ENCODE measurements at regions not wholly inside any gene's neighbourhood (a gene's known extent, or its start where the extent isn't known, plus 50 kb on each side); places are given as distances from the start of the nearest gene placed in this dataset.

DNA sequence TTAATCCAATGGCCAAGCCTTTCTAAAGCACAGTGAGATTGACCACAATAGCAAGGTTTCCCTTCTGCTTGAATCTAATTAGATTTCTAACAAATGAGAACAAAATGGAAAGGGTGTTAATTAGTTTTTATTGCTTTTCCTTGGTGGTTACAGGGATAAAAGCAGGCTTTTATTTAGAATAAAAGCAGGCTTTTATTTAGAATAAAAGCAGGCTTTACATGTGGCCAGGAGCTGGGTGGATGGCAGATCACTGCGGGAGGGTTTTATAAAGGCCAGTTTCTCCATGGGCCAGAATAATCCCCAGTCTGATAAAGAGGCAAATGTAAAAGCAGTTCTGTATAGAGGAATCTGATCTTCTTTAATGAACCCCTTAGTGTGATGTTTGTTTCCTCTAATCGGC, 470.2 kb downstream of the TMEM232 start:
- TF ChIP-seq, protein P1, sequence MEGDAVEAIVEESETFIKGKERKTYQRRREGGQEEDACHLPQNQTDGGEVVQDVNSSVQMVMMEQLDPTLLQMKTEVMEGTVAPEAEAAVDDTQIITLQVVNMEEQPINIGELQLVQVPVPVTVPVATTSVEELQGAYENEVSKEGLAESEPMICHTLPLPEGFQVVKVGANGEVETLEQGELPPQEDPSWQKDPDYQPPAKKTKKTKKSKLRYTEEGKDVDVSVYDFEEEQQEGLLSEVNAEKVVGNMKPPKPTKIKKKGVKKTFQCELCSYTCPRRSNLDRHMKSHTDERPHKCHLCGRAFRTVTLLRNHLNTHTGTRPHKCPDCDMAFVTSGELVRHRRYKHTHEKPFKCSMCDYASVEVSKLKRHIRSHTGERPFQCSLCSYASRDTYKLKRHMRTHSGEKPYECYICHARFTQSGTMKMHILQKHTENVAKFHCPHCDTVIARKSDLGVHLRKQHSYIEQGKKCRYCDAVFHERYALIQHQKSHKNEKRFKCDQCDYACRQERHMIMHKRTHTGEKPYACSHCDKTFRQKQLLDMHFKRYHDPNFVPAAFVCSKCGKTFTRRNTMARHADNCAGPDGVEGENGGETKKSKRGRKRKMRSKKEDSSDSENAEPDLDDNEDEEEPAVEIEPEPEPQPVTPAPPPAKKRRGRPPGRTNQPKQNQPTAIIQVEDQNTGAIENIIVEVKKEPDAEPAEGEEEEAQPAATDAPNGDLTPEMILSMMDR (IDR thresholded peaks at IDR 0.05) = no peak
- Mint-ChIP-seq H3K4me1 (no peaks in the 10 kb centered on the region), H3K27ac (no peak overlapping the region), H3K4me3 (no peak overlapping the region), H3K9me3 (peaks cover 7 to 10% of the 10 kb centered on the region in 2 donors), H3K36me3 (no peaks in the 10 kb centered on the region), H3K27me3 (ENCODE audit: low read depth in 2 of 2) (no peaks in the 10 kb centered on the region)
- ATAC-seq = no peak
- Histone ChIP-seq H3K9me3 (ENCODE audit: control insufficient read depth, insufficient read depth, low read length) (no peaks in the 10 kb centered on the region), H3K4me1 (ENCODE audit: control insufficient read depth, insufficient read depth, low read length) (no peaks in the 10 kb centered on the region), H3K4me3 (ENCODE audit: low read length) (no peak overlapping the region), H3K27me3 (ENCODE audit: control insufficient read depth, insufficient read depth, low read length) (no peaks in the 10 kb centered on the region), H3K27ac (ENCODE audit: low read length) (no peak overlapping the region), H3K36me3 (ENCODE audit: control insufficient read depth, insufficient read depth, low read length) (no peaks in the 10 kb centered on the region)
- intact Hi-C loops (cut with micrococcal nuclease) = no loop called here
- 92% methylated on average over 1 of the region's 2 CpGs for WGBS (ENCODE audit: insufficient coverage)
- DNase-seq = no peak

DNA sequence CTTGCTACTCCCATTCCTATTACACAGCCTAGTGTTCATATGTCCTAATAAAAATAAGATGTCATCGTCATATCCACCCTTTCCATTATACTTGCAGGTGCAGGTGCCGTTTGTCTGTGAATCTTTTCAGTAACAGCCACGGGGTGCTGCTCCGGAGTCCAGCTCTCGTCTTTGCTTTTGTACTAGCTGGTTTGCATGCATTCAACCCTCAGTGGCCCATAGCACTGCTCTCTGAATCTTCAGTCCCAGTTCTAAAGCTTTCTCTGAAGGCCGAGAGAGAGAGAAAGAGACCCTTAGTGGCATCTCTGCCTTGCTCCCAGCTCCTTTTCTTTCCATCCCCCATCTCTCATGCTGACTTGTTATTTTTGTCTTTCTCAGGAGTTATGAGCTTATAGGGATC, 468.5 kb downstream of the TMEM232 start:
- no peaks in the 10 kb centered on the region for H3K36me3 ChIP-seq (ENCODE audit: control insufficient read depth, insufficient read depth, low read length)
- H3K4me3 ChIP-seq (ENCODE audit: low read length) = no peak overlapping the region
- H3K9me3 ChIP-seq (ENCODE audit: control insufficient read depth, insufficient read depth, low read length) = no peaks in the 10 kb centered on the region
- H3K27me3 ChIP-seq (ENCODE audit: control insufficient read depth, insufficient read depth, low read length) = no peaks in the 10 kb centered on the region
- H3K9me3 Mint-ChIP-seq = peaks cover 7 to 8% of the 10 kb centered on the region in 2 donors
- H3K27me3 Mint-ChIP-seq (ENCODE audit: low read depth in 2 of 2) = no peaks in the 10 kb centered on the region
- no peaks in the 10 kb centered on the region for H3K36me3 Mint-ChIP-seq
- no peak overlapping the region for H3K4me3 Mint-ChIP-seq
- no peak overlapping the region for H3K27ac ChIP-seq (ENCODE audit: low read length)
- no peaks in the 10 kb centered on the region for H3K4me1 ChIP-seq (ENCODE audit: control insufficient read depth, insufficient read depth, low read length)
- no peak overlapping the region for H3K27ac Mint-ChIP-seq
- intact Hi-C loops (cut with micrococcal nuclease) = no loop called here
- no peaks in the 10 kb centered on the region for H3K4me1 Mint-ChIP-seq
- DNase-seq (no peak), ATAC-seq (no peak)
- WGBS (ENCODE audit: insufficient coverage) = 86% methylated on average over 6 of the region's 6 CpGs
- TF ChIP-seq, protein P1 (IDR thresholded peaks at IDR 0.05) = no peak

- no peaks in the 10 kb centered on the region for H3K4me1 ChIP-seq (ENCODE audit: control insufficient read depth, insufficient read depth, low read length)
- H3K9me3 ChIP-seq (ENCODE audit: control insufficient read depth, insufficient read depth, low read length) = no peaks in the 10 kb centered on the region
- H3K27me3 ChIP-seq (ENCODE audit: control insufficient read depth, insufficient read depth, low read length) = no peaks in the 10 kb centered on the region
- Mint-ChIP-seq H3K9me3 (peaks cover 6 to 8% of the 10 kb centered on the region in 2 donors), H3K27me3 (ENCODE audit: low read depth in 2 of 2) (no peaks in the 10 kb centered on the region), H3K4me1 (no peaks in the 10 kb centered on the region), H3K36me3 (no peaks in the 10 kb centered on the region), H3K4me3 (no peak overlapping the region), H3K27ac (no peak overlapping the region)
- intact Hi-C loops (cut with micrococcal nuclease) = no loop called here
- ATAC-seq (no peak), DNase-seq (no peak)
- no peak overlapping the region for H3K27ac ChIP-seq (ENCODE audit: low read length)
- no peak overlapping the region for H3K4me3 ChIP-seq (ENCODE audit: low read length)
- TF ChIP-seq, protein P1 (IDR thresholded peaks at IDR 0.05) = no peak
- no peaks in the 10 kb centered on the region for H3K36me3 ChIP-seq (ENCODE audit: control insufficient read depth, insufficient read depth, low read length)
- WGBS (ENCODE audit: insufficient coverage) = 90% methylated on average over 5 of the region's 5 CpGs
Measured at GRCh38 chr5:110258460-110259216, 467.8 kb downstream of the TMEM232 start.

GRCh38 chr5:110262749-110263148, 463.7 kb downstream of the TMEM232 start:
- TF ChIP-seq, protein P1 (IDR thresholded peaks at IDR 0.05) = no peak
- no peak for DNase-seq
- no peak overlapping the region for H3K4me3 Mint-ChIP-seq

More at GRCh38 chr5:110262749-110263148, 463.7 kb downstream of the TMEM232 start:
- H3K36me3 Mint-ChIP-seq = no peaks in the 10 kb centered on the region
- H3K9me3 Mint-ChIP-seq = peaks cover 7 to 8% of the 10 kb centered on the region in 2 donors
- Histone ChIP-seq H3K36me3 (ENCODE audit: control insufficient read depth, insufficient read depth, low read length) (no peaks in the 10 kb centered on the region), H3K9me3 (ENCODE audit: control insufficient read depth, insufficient read depth, low read length) (no peaks in the 10 kb centered on the region), H3K27ac (ENCODE audit: low read length) (no peak overlapping the region), H3K4me3 (ENCODE audit: low read length) (no peak overlapping the region), H3K27me3 (ENCODE audit: control insufficient read depth, insufficient read depth, low read length) (no peaks in the 10 kb centered on the region), H3K4me1 (ENCODE audit: control insufficient read depth, insufficient read depth, low read length) (no peaks in the 10 kb centered on the region)
- H3K27ac Mint-ChIP-seq = no peak overlapping the region
- H3K4me1 Mint-ChIP-seq = no peaks in the 10 kb centered on the region
- no peaks in the 10 kb centered on the region for H3K27me3 Mint-ChIP-seq (ENCODE audit: low read depth in 2 of 2)
- intact Hi-C loops (cut with micrococcal nuclease) = no loop called here
- no peak for ATAC-seq

Data from natural killer cell (primary cell).